HL-60 (cell line): ENCODE measurements at regions not wholly inside any gene's neighbourhood (a gene's known extent, or its start where the extent isn't known, plus 50 kb on each side); places are given as distances from the start of the nearest gene placed in this dataset.

ENCODE experiments used
- CTCF ChIP-seq: IDR thresholded peaks from one replicate; pipeline ENCODE4 v1.5.1; 2011; ENCODE audit warnings: low read length, control low read depth, inconsistent platforms; ENCODE audit not compliant: insufficient read depth
- POLR2AphosphoS5 ChIP-seq: IDR thresholded peaks from 2 replicates; pipeline ENCODE4 v1.6.1; 2012; ENCODE audit warnings: low read depth
- REST ChIP-seq: IDR thresholded peaks from 2 replicates; pipeline ENCODE4 v1.6.1; 2012; ENCODE audit warnings: low read depth; ENCODE audit not compliant: insufficient replicate concordance
- SPI1 ChIP-seq: IDR thresholded peaks from 2 replicates; pipeline ENCODE4 v1.6.1; 2012; ENCODE audit warnings: low read depth, mild to moderate bottlenecking, borderline replicate concordance

- TF ChIP-seq CTCF (no peak), POLR2AphosphoS5 (no peak), REST (no peak), SPI1 (no peak)
These were observed 219.0 kb upstream of the LINGO1 start for GRCh38 chr15:77851691-77852090.
